SK-MEL-5 (cell line): ENCODE measurements at regions not wholly inside any gene's neighbourhood (a gene's known extent, or its start where the extent isn't known, plus 50 kb on each side); places are given as distances from the start of the nearest gene placed in this dataset.

ENCODE experiments used
- DNase-seq: peaks from one replicate; pipeline ENCODE4 v3.0.0-alpha.2; 2016; ENCODE audit warnings: low read depth, low spot score
- in situ Hi-C: cut with HindIII; loops from 2 replicates; pipeline ENCODE4 v1.10.0; 2016; ENCODE audit warnings: low sequenced_read_pairs, high pct_unique_total_duplicates, low pct_unique_long_range_greater_than_20kb

- in situ Hi-C loops: no loop called here
- DNase-seq: no peak
Measured at GRCh38 chr1:192238421-192238820, 78.4 kb upstream of the RGS21 start.

DNA sequence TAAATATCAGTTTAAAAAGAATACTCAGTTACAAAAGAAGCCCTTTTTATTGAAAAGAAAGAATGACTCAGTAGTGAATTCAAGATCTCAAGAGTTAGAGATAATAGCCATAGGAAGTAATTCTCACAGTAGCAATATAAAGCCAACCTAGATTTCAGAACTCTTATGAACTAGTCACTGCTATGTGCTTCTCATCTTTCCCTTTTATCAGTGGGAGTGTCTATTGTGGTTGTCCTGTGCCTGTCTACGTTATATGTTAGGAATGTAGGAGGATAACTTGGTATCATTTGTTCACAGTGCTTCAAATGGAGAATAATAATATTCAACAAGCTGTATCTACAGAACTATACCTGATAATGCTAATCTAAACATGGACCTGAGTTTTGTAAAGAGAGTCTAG, 73.1 kb upstream of the RGS21 start:
- no peak for DNase-seq
- in situ Hi-C loops: no loop called here

GRCh38 chr1:192251735-192252134, 65.1 kb upstream of the RGS21 start:
- in situ Hi-C loops: no loop called here
- DNase-seq: no peak

- no peak for DNase-seq
- in situ Hi-C loops: no loop called here
Measured at GRCh38 chr1:192252776-192253175, 64.0 kb upstream of the RGS21 start.

DNA sequence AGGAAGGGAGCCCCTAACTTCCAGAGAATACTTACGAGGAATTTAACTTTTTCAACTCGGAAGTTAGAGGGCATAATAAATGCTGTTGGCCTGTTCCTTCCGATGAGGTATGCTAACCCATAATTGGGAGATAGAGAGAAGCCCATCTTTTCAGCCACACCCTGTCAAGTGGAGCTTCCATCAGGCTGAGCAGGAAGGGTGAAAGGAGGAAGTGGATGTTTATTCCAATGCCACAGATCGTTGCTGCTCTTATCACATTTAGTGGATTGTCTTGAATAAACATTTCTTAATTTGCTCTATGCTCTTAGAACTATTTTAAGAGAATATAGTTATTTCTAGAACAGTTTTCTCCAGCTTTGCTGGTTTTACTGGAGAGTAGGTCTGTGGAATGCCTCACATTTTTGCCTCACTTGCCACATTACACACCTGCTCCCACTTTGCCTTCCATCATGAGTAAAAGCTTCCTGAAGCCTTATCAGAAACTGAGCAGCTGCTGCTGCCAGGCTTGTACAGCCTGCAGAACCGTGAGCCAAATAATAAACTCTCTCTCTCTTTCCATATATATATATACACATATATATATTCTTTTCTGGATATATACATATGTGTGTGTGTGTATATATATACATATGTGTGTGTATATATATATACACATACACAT, 60.0 kb upstream of the RGS21 start:
- DNase-seq: no peak
- in situ Hi-C loops: no loop called here

- DNase-seq: no peak
- in situ Hi-C loops: no loop called here
Measured at GRCh38 chr1:192260076-192260475, 56.7 kb upstream of the RGS21 start.

- in situ Hi-C loops: no loop called here
- no peak for DNase-seq
Measured at GRCh38 chr1:192261476-192261875, 55.3 kb upstream of the RGS21 start.

DNA sequence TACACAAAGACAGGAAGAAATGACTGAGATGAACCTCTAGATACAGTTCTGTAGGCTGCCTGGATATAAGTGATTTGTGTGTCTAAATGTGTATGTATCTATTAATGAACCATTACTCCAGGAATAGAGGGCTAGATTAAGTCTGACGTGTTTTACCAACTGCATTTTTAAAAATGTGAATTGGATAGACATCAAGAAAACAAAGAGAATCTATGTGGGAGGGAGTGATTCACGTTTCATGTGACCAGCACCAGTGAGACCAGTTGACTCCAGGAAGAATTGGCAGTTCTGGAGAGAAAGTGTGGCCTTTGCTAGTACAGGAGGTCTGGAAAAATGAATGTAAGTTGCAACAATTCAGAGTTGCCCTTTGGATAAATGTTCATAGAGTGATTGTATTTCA, 53.4 kb upstream of the RGS21 start:
- peak; percentile 99 for DNase-seq
- in situ Hi-C loops: no loop called here

GRCh38 chr1:192265516-192266173, 51.1 kb upstream of the RGS21 start:
- no peak for DNase-seq
- in situ Hi-C loops: no loop called here

GRCh38 chr1:192266645-192267044, 50.1 kb upstream of the RGS21 start:
- no peak for DNase-seq
- in situ Hi-C loops: no loop called here
